ENCODE measurements at regions not wholly inside any gene's neighbourhood (a gene's known extent, or its start where the extent isn't known, plus 50 kb on each side); places are given as distances from the start of the nearest gene placed in this dataset.

GRCh38 chr14:71690478-71690877 is 241.8 kb upstream of the RGS6 start:
- H3K9me3 ChIP-seq: no peaks in the 10 kb centered on the region
- H3K27me3 ChIP-seq: no peaks in the 10 kb centered on the region
- no peak for DNase-seq (ENCODE audit: extremely low spot score)
- intact Hi-C loops (cut with DNase I): no loop called here
- TF ChIP-seq POLR2AphosphoS5 (IDR thresholded peaks at IDR 0.05) (no peak), POLR2A (IDR thresholded peaks at IDR 0.05; ENCODE audit: low read depth) (no peak), EP300 (IDR thresholded peaks at IDR 0.05) (no peak), CTCF (IDR thresholded peaks at IDR 0.05) (no peak)
- peaks cover 0 to 6% (median 2%) of the 10 kb centered on the region in 4 donors for H3K36me3 ChIP-seq
- WGBS: 97% methylated on average over 2 of the region's 2 CpGs
- no peak overlapping the region for H3K27ac ChIP-seq (replicated peaks in 1 of 4)
- H3K4me1 ChIP-seq: peaks cover 0 to 46% (median 28%) of the 10 kb centered on the region in 4 donors
- no peak overlapping the region for H3K4me3 ChIP-seq

- no peak for DNase-seq (ENCODE audit: extremely low spot score)
- TF ChIP-seq POLR2AphosphoS5 (IDR thresholded peaks at IDR 0.05) (no peak), CTCF (IDR thresholded peaks at IDR 0.05) (no peak), POLR2A (IDR thresholded peaks at IDR 0.05; ENCODE audit: low read depth) (no peak), EP300 (IDR thresholded peaks at IDR 0.05) (no peak)
- H3K4me1 ChIP-seq: peaks cover 0 to 41% (median 23%) of the 10 kb centered on the region in 4 donors
- intact Hi-C loops (cut with DNase I): no loop called here
- no peaks in the 10 kb centered on the region for H3K9me3 ChIP-seq
- H3K27ac ChIP-seq (replicated peaks in 1 of 4): no peak overlapping the region
- 36% methylated on average over 4 of the region's 4 CpGs for WGBS
- peaks cover 0 to 3% (median 0%) of the 10 kb centered on the region in 4 donors for H3K36me3 ChIP-seq
- no peaks in the 10 kb centered on the region for H3K27me3 ChIP-seq
- H3K4me3 ChIP-seq: no peak overlapping the region
These were observed 239.7 kb upstream of the RGS6 start for GRCh38 chr14:71692496-71692895.

- H3K36me3 ChIP-seq: peaks cover 0 to 3% (median 0%) of the 10 kb centered on the region in 4 donors
- H3K27ac ChIP-seq (replicated peaks in 1 of 4): no peak overlapping the region
- TF ChIP-seq EP300 (IDR thresholded peaks at IDR 0.05) (no peak), POLR2A (IDR thresholded peaks at IDR 0.05; ENCODE audit: low read depth) (no peak), POLR2AphosphoS5 (IDR thresholded peaks at IDR 0.05) (no peak), CTCF (IDR thresholded peaks at IDR 0.05) (no peak)
- intact Hi-C loops (cut with DNase I): no loop called here
- no peak overlapping the region for H3K4me3 ChIP-seq
- peaks cover 0 to 36% (median 21%) of the 10 kb centered on the region in 4 donors for H3K4me1 ChIP-seq
- WGBS: 84% methylated on average over 6 of the region's 6 CpGs
- no peaks in the 10 kb centered on the region for H3K9me3 ChIP-seq
- no peaks in the 10 kb centered on the region for H3K27me3 ChIP-seq
- DNase-seq (ENCODE audit: extremely low spot score): no peak
These were observed 238.8 kb upstream of the RGS6 start for GRCh38 chr14:71693381-71693780.

- H3K27ac ChIP-seq (replicated peaks in 1 of 4): no peak overlapping the region
- 90% methylated on average over 7 of the region's 8 CpGs for WGBS
These were observed 237.4 kb upstream of the RGS6 start for GRCh38 chr14:71694591-71695530.

More at GRCh38 chr14:71694591-71695530, 237.4 kb upstream of the RGS6 start:
- intact Hi-C loops (cut with DNase I): no loop called here
- Histone ChIP-seq H3K36me3 (peaks cover 0 to 6% (median 0%) of the 10 kb centered on the region in 4 donors), H3K9me3 (no peaks in the 10 kb centered on the region), H3K4me1 (peaks cover 0 to 40% (median 19%) of the 10 kb centered on the region in 4 donors), H3K4me3 (no peak overlapping the region), H3K27me3 (no peaks in the 10 kb centered on the region)
- no peak for DNase-seq (ENCODE audit: extremely low spot score)
- TF ChIP-seq EP300 (IDR thresholded peaks at IDR 0.05) (no peak), POLR2AphosphoS5 (IDR thresholded peaks at IDR 0.05) (no peak), CTCF (IDR thresholded peaks at IDR 0.05) (no peak), POLR2A (IDR thresholded peaks at IDR 0.05; ENCODE audit: low read depth) (no peak)

All from esophagus muscularis mucosa (tissue), 4 donors.